Type B pancreatic cell (in vitro differentiated cells): ENCODE measurements at regions not wholly inside any gene's neighbourhood (a gene's known extent, or its start where the extent isn't known, plus 50 kb on each side); places are given as distances from the start of the nearest gene placed in this dataset.
"Not testable (repeated sequence)": the region's sequence is repeated elsewhere in the genome, so short reads cannot be mapped to it uniquely, and the experiment has no call there.

Experiments
- DNase-seq: peaks from one replicate; pipeline ENCODE4 v3.0.0; 2021; ENCODE audit warnings: mixed read lengths; ENCODE audit not compliant: unreplicated experiment; ENCODE audit errors: extremely low spot score
- H3K27ac Mint-ChIP-seq: 2 replicates; pipeline ENCODE4 v1.8.0; 2021; ENCODE audit warnings: mild to moderate bottlenecking, mixed read lengths
- H3K27me3 Mint-ChIP-seq: 2 replicates; pipeline ENCODE4 v1.8.0; 2021; ENCODE audit warnings: mixed read lengths
- H3K36me3 Mint-ChIP-seq: 2 replicates; pipeline ENCODE4 v1.8.0; 2021; ENCODE audit warnings: mixed read lengths
- H3K4me1 Mint-ChIP-seq: one replicate; pipeline ENCODE4 v1.8.0; 2021; ENCODE audit warnings: mixed read lengths; ENCODE audit not compliant: unreplicated experiment
- H3K4me3 Mint-ChIP-seq: 2 replicates; pipeline ENCODE4 v1.8.0; 2021; ENCODE audit warnings: mild to moderate bottlenecking, mixed read lengths
- H3K9me3 Mint-ChIP-seq: 2 replicates; pipeline ENCODE4 v1.8.0; 2021; ENCODE audit warnings: mixed read lengths
- TF ChIP-seq, protein P1 (sequence below): fragments of 200-600 bp; sonication (generic); conservative IDR thresholded peaks from 2 replicates; pipeline ENCODE4 v1.5.0; 2021; ENCODE audit warnings: antibody characterized with exemption, mild to moderate bottlenecking

DNA sequence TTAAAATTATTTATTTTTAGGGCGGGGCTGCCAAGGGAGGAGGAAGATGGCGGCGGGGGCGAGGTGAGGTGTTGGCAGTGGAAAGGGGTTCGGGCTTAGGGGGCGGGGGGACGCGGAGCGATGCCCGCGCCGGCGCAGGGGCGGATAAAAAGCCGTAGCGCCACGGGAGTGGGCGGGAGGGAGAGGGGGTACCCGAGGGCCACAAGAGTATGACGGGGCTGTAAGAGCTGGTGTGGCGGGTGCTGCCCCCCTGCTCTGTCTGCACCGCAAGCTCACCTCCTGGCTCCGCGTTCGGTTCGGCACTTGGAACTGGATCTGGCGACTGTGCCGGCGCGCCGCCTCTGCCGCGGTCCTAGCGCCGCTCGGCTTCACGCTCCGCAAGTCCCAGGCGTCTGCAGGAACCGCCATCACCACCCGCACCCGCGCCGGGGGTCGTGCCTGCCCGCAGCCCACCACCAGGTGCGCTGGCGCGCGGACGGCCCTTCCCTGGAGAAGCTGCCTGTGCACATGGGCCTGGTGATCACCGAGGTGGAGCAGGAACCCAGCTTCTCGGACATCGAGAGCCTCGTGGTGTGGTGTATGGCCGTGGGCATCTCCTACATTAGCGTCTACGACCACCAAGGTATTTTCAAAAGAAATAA, 265.2 kb upstream of the SGCG start:
- H3K4me1 Mint-ChIP-seq, result peaks cover 12% of the 10 kb centered on the region
- H3K9me3 Mint-ChIP-seq, result no peaks in the 10 kb centered on the region
- peak overlapping the region; percentile 92 for H3K4me3 Mint-ChIP-seq
- no peaks in the 10 kb centered on the region for H3K27me3 Mint-ChIP-seq
- TF ChIP-seq, protein P1, sequence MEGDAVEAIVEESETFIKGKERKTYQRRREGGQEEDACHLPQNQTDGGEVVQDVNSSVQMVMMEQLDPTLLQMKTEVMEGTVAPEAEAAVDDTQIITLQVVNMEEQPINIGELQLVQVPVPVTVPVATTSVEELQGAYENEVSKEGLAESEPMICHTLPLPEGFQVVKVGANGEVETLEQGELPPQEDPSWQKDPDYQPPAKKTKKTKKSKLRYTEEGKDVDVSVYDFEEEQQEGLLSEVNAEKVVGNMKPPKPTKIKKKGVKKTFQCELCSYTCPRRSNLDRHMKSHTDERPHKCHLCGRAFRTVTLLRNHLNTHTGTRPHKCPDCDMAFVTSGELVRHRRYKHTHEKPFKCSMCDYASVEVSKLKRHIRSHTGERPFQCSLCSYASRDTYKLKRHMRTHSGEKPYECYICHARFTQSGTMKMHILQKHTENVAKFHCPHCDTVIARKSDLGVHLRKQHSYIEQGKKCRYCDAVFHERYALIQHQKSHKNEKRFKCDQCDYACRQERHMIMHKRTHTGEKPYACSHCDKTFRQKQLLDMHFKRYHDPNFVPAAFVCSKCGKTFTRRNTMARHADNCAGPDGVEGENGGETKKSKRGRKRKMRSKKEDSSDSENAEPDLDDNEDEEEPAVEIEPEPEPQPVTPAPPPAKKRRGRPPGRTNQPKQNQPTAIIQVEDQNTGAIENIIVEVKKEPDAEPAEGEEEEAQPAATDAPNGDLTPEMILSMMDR, result peak; percentile 69
- H3K27ac Mint-ChIP-seq, result peak overlapping the region; percentile 73
- H3K36me3 Mint-ChIP-seq, result peaks cover 9% of the 10 kb centered on the region
- peak; percentile 84 for DNase-seq

DNA sequence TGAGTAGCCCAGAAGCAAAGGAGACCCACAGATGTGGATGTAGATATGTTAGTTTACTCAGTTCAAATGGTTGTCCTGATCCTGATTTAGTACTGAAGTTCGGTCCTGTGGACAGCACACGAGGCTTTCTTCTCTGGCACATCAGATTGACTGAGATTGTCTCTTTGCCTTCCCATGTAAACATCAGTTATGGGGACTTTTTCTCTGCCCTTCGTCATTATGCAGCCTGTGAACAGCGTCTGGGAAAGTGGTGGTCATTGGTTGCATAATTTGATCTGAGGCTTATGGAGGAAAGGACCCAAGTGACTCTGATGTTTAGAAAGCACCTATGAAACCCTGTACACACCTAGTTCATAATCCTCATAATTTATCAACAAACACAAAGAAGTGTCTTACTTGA, 264.5 kb upstream of the SGCG start:
- not testable (repeated sequence) for H3K27me3 Mint-ChIP-seq, DNase-seq, H3K9me3 Mint-ChIP-seq, H3K36me3 Mint-ChIP-seq
- Mint-ChIP-seq H3K27ac (peak overlapping the region; percentile 73), H3K4me1 (peaks cover 12% of the 10 kb centered on the region), H3K4me3 (peak overlapping the region; percentile 92)

GRCh38 chr13:22925881-22926747, 254.7 kb upstream of the SGCG start:
- TF ChIP-seq, protein P1, result no peak
- H3K27ac Mint-ChIP-seq, result peak overlapping the region; percentile 88
- peaks cover 5% of the 10 kb centered on the region for H3K4me1 Mint-ChIP-seq
- no peaks in the 10 kb centered on the region for H3K36me3 Mint-ChIP-seq
- no peaks in the 10 kb centered on the region for H3K9me3 Mint-ChIP-seq
- DNase-seq, result no peak
- H3K4me3 Mint-ChIP-seq, result peak overlapping the region; percentile 87
- H3K27me3 Mint-ChIP-seq, result peaks cover 3% of the 10 kb centered on the region

- peaks cover 3% of the 10 kb centered on the region for H3K27me3 Mint-ChIP-seq
- H3K9me3 Mint-ChIP-seq, result no peaks in the 10 kb centered on the region
- no peak for DNase-seq
- H3K4me3 Mint-ChIP-seq, result peak overlapping the region; percentile 76
- H3K4me1 Mint-ChIP-seq, result peaks cover 5% of the 10 kb centered on the region
- peak overlapping the region; percentile 14 for H3K27ac Mint-ChIP-seq
- H3K36me3 Mint-ChIP-seq, result no peaks in the 10 kb centered on the region
- TF ChIP-seq, protein P1, result no peak
These were observed 253.9 kb upstream of the SGCG start for GRCh38 chr13:22926748-22927400.

GRCh38 chr13:22927845-22928244, 252.9 kb upstream of the SGCG start:
- H3K4me3 Mint-ChIP-seq, result peak overlapping the region; percentile 76
- not testable (repeated sequence) for H3K27me3 Mint-ChIP-seq, H3K36me3 Mint-ChIP-seq, H3K9me3 Mint-ChIP-seq, H3K27ac Mint-ChIP-seq, DNase-seq, H3K4me1 Mint-ChIP-seq

GRCh38 chr13:22929381-22930126, 251.2 kb upstream of the SGCG start:
- no peak overlapping the region for H3K4me3 Mint-ChIP-seq
- H3K27me3 Mint-ChIP-seq, result peaks cover 3% of the 10 kb centered on the region
- H3K9me3 Mint-ChIP-seq, result no peaks in the 10 kb centered on the region
- no peaks in the 10 kb centered on the region for H3K36me3 Mint-ChIP-seq
- peaks cover 5% of the 10 kb centered on the region for H3K4me1 Mint-ChIP-seq
- TF ChIP-seq, protein P1, result no peak
- no peak for DNase-seq
- H3K27ac Mint-ChIP-seq, result no peak overlapping the region
